RWPE1 (cell line): ENCODE measurements at regions not wholly inside any gene's neighbourhood (a gene's known extent, or its start where the extent isn't known, plus 50 kb on each side); places are given as distances from the start of the nearest gene placed in this dataset.
A peak's percentile ranks its signal among the peaks of the same experiment; 100 is the strongest.

Experiments
- CTCF ChIA-PET: fragments of 350-600 bp; sonication (Branson Sonifier 250); formaldehyde crosslinking; extraction: SDS; loops from one replicate; lab custom pipeline; 2021; lab: Yijun Ruan, JAX
- POLR2A ChIA-PET: fragments of 400-600 bp; formaldehyde crosslinking; extraction: SDS; loops from one replicate; lab custom pipeline; 2020; ENCODE audit warnings: antibody characterized with exemption; ENCODE audit not compliant: low non-redundant PET; lab: Yijun Ruan, JAX
- DNase-seq: peaks from one replicate; pipeline ENCODE4 v3.0.0; 2012; ENCODE audit warnings: low spot score
- H3K27ac ChIP-seq: fragments of 450-650 bp; 2 replicates; pipeline ENCODE4 v1.5.1; 2017
- TF ChIP-seq, protein P1 (sequence below): fragments of 450-650 bp; conservative IDR thresholded peaks from 2 replicates; pipeline ENCODE4 v1.5.1; 2017; ENCODE audit warnings: low read depth, mild to moderate bottlenecking

DNA sequence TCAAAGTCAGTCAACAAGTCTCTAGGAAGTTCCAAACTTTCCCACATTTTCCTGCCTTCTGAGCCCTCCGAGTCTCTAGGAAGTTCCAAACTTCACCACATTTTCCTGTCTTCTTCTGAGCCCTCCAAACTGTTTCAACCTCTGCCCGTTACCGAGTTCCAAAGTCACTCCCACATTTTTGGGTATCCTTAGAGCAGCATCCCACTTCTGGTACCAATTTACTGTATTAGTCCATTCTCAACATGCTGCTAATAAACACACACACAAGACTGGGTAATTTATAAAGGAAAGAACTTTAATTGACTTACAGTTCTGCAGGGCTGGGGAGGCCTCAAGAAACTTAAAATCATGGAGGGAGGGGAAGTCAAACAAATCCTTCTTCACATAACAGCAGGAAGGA is 169.0 kb upstream of the HS3ST3A1 start:
- POLR2A ChIA-PET, result no interaction called here
- CTCF ChIA-PET, result no interaction called here
- DNase-seq, result no peak
- TF ChIP-seq, protein P1, sequence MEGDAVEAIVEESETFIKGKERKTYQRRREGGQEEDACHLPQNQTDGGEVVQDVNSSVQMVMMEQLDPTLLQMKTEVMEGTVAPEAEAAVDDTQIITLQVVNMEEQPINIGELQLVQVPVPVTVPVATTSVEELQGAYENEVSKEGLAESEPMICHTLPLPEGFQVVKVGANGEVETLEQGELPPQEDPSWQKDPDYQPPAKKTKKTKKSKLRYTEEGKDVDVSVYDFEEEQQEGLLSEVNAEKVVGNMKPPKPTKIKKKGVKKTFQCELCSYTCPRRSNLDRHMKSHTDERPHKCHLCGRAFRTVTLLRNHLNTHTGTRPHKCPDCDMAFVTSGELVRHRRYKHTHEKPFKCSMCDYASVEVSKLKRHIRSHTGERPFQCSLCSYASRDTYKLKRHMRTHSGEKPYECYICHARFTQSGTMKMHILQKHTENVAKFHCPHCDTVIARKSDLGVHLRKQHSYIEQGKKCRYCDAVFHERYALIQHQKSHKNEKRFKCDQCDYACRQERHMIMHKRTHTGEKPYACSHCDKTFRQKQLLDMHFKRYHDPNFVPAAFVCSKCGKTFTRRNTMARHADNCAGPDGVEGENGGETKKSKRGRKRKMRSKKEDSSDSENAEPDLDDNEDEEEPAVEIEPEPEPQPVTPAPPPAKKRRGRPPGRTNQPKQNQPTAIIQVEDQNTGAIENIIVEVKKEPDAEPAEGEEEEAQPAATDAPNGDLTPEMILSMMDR, result no peak
- no peak overlapping the region for H3K27ac ChIP-seq

DNA sequence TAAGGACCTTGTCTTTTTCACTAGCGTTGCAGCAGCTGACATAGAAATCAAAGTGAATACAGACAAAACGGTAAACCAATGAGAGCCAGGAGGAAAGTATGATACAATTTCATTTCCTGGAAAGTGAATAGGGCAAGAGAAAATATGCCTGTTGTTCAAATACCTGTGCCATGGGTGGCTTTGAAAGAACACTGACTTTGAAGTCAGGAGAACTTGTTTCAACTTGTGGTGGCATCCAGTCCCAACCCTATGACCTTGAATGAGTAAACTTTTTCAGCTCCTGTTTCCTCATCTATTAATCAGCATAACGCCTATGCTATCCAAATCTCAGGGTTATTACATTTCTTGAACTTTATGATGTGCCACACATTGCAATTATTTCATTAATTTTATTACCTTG is 173.7 kb upstream of the HS3ST3A1 start:
- TF ChIP-seq, protein P1, result no peak
- POLR2A ChIA-PET, result no interaction called here
- peak; percentile 73 for DNase-seq
- CTCF ChIA-PET, result interaction anchor here (0.7 kb wide), 2 partner anchors 9 to 35 kb away, joined by 3 to 4 read pairs; no protein-coding TSS in a partner anchor
- H3K27ac ChIP-seq, result no peak overlapping the region

DNA sequence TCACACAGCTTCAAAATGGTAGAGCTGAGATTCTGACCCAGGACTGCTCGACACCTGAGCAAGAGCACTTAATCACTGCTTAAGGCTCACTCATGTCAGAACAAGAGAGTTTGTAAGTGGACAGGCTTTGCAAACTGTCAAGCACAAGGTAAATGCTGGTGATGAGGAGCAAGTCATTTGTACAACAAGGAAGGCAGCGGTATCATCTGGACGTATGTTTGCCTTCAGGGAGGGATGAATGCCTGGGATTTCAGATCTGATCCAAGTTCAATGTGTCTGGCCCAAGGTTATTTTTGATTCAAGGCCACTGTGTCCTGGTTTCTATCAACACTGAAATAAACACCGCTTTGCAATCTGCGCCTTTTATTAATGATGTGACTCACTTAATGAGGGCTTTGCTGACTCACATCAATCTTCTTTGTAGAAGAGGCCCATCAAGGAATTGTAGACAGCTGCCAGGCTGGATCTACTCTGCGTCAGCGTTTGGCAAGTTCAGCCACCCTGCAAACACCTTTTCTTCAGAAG is 174.4 kb upstream of the HS3ST3A1 start:
- CTCF ChIA-PET, result interaction anchor here (0.7 kb wide), 1 partner anchor 36 kb away, joined by 4 read pairs; no protein-coding TSS in a partner anchor
- TF ChIP-seq, protein P1, result no peak
- DNase-seq, result peak; percentile 85
- no peak overlapping the region for H3K27ac ChIP-seq
- POLR2A ChIA-PET, result no interaction called here

DNA sequence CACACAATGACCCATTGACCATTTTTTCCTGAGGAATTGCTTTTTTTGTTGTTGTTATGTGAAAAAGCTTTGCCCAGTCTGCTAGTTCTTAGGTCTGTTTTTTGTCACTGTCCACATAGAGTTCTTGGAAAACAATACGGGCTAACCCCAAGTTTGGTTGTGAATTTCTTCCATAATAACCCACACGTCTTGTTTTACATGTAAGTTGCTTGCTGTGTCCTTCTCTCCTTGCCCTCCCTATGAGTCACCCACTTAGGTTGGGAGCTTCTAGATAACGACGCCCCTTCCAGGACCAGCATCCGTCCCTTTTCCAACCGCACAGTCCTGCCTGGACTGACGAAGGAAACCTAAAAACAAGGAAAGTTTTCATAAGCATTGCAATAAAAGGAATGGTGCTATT is 175.3 kb upstream of the HS3ST3A1 start:
- CTCF ChIA-PET, result no interaction called here
- TF ChIP-seq, protein P1, result no peak
- no peak for DNase-seq

GRCh38 chr17:13784434-13785095 is 182.8 kb upstream of the HS3ST3A1 start:
- POLR2A ChIA-PET, result no interaction called here
- TF ChIP-seq, protein P1, result no peak
- CTCF ChIA-PET, result interaction anchor here (0.7 kb wide), 1 partner anchor 1956 kb away, joined by 4 read pairs; no protein-coding TSS in a partner anchor
- no peak for DNase-seq
- H3K27ac ChIP-seq, result no peak overlapping the region

More for the DNA sequence above, 175.3 kb upstream of the HS3ST3A1 start:
- H3K27ac ChIP-seq, result no peak overlapping the region
- POLR2A ChIA-PET, result no interaction called here

GRCh38 chr17:13785981-13786598 is 184.4 kb upstream of the HS3ST3A1 start:
- POLR2A ChIA-PET, result no interaction called here
- CTCF ChIA-PET, result interaction anchor here (0.5 kb wide), 1 partner anchor 756 kb away, joined by 3 read pairs; no protein-coding TSS in a partner anchor
- DNase-seq, result no peak
- no peak overlapping the region for H3K27ac ChIP-seq
- TF ChIP-seq, protein P1, result no peak
